Erythroblast (primary cell): ENCODE measurements at regions not wholly inside any gene's neighbourhood (a gene's known extent, or its start where the extent isn't known, plus 50 kb on each side); places are given as distances from the start of the nearest gene placed in this dataset.

Experiments
- DNase-seq, 2 experiments: peaks; one replicate each; lab custom pipeline; 2025; lab: John Stamatoyannopoulos, UW
- GATA1 ChIP-seq: IDR thresholded peaks from 2 replicates; pipeline ENCODE4 v1.6.1; 2011; ENCODE audit warnings: low read depth, mild to moderate bottlenecking, control low read depth, low read length, moderate library complexity
- POLR2A ChIP-seq: IDR thresholded peaks from 2 replicates; pipeline ENCODE4 v1.6.1; 2011; ENCODE audit warnings: mild to moderate bottlenecking, low read length

DNA sequence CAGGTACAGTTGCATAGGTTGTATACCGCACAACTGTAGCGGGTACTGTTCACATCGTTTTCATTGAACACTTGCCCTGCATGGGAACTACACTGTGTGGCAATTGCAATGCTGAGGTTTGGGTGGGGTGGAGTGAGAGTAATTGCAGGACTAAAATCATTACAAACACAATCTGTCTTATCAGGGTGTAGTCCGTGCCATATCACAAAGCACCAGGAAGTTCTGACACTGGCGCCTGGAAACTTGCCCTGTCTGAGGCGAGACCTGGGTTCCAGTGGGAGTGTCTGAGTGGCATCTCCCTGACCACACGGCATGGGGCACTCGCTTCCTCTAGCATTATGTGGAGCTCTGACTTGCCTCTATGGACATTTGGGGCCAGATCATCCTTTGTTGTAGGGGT, 153.4 kb downstream of the RGS9 start:
- DNase-seq = no peak
- no peak for TF ChIP-seq POLR2A
- TF ChIP-seq GATA1 = no peak

- TF ChIP-seq GATA1 = no peak
- no peak for TF ChIP-seq POLR2A
- DNase-seq = no peak
These were observed 152.9 kb downstream of the RGS9 start for GRCh38 chr17:65290056-65290455.

DNA sequence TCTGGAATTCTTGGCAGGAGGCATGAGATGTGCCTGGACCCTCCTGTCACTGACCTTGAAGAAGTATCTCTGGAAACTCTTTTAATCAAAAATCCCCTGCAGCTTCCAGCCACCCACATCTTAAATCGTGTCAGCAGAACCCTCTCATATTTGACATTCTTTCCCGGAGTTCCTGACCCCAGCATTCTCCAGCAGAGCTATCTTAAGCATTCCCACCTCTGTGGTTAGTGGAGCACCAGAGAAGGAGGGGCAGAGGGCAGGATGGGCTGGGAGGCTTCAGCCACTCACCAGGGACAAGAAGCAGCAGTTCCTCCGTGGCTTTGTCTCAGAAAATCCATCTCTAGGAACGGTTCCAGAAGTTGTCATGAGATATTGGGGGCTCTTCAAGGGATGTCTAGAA, 149.9 kb downstream of the RGS9 start:
- DNase-seq = no peak
- no peak for TF ChIP-seq POLR2A
- no peak for TF ChIP-seq GATA1

DNA sequence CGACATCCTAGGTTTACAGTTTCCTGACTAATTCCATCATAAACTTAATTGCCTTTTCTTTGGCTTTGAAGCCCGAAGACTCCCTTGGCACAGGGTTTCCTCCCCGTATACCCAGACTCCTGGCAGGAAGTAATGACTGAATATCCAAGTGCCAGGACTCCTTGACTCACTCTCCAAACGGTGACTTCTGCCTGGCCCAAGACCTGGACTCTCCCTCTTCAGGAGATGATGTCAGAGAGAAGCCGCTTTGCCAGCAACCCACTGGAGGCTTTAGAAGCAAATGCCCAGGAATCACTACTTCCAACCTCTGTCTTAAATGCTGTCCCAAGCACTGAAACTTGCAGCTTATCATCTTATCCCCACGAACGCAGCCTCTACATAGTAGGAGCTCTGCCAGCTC, 146.5 kb downstream of the RGS9 start:
- DNase-seq = no peak
- TF ChIP-seq POLR2A (no peak), GATA1 (no peak)

DNA sequence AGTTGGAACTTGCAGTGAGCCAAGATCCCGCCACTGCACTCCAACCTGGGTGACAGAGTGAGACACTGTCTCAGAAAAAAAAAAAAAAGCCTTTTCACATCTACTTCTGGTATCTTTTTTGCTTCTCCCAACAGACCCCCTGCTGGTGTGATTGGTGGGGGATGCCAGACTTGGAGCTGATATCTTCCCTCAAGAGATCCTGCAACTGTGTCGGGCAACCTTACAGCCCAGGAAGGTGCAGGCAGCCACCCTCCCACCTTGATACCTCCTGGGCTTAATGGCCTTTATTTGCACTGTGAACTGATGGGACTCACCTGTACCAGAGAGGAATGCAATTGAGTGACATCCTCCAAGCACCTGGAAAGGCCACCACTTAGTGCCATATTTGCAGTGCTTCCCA, 142.3 kb downstream of the RGS9 start:
- no peak for DNase-seq
- TF ChIP-seq GATA1 = no peak
- TF ChIP-seq POLR2A = no peak

GRCh38 chr17:65278820-65279184, 141.6 kb downstream of the RGS9 start:
- TF ChIP-seq POLR2A (no peak), GATA1 (no peak)
- no peak for DNase-seq

- DNase-seq = peak in 1 of 2 experiments; percentile 36
- TF ChIP-seq GATA1 (no peak), POLR2A (no peak)
These were observed 141.1 kb downstream of the RGS9 start for GRCh38 chr17:65278050-65278819.

DNA sequence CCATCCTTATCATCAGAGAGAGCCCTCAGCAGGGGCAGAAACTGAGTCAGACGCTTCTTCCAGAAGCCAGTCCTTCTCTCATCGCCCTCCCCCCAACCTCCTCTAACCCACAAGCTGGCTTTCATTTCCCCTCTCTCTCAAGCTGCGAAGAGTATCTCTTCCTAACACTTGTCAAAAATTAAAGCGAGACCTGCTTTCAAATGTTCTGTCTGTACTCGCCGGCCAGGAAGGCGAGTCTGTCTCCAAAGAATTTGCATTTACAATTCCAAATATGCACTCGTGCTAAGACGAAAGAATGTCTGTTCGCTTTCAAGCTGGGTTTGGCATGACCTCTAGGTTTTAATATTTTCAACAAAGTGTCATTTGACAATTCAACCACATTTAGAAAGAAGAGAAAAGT, 140.4 kb downstream of the RGS9 start:
- DNase-seq = no peak
- TF ChIP-seq POLR2A = no peak
- TF ChIP-seq GATA1 = no peak
